GM21367 (cell line): ENCODE measurements at regions not wholly inside any gene's neighbourhood (a gene's known extent, or its start where the extent isn't known, plus 50 kb on each side); places are given as distances from the start of the nearest gene placed in this dataset.

Experiments used
- ATAC-seq: cut with Tn5 transposase; IDR thresholded peaks from one replicate; pipeline ENCODE4 v1.9.1; 2021; ENCODE audit not compliant: unreplicated experiment

DNA sequence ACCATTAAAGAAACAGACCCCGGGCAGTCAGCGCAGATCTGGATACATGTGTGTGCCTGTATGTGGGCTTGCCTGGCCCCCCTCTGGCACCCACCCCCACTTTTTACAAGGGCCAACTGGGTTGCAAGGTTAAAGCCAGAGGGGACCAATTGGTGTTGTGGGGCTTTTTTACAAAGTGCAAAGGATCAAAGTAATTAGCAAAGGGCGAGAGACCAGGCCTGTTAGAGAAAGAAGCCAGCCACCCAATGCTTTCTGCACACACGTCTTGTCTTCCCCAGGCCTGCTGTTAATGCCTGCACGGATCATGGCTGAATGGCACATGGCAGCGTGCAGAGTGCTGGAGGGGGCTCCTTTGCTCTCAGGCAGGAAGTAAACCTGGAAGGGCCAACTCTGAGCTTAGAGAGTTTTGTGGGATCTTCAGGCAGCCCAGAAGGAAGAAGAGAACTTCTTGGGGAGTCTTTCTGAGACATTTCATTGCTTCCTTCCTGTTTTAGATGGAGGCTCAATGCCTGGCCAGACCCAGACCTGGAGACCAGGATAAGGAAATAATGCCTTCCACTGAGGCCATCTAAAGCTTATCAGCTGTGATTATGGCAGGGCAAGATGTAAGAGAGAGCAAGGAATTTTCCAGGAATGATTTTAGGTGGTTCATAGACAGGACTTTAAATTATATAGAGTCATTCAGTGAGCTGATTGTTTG, 523.4 kb upstream of the TBX3 start:
- no peak for ATAC-seq

GRCh38 chr12:115206801-115207200, 522.8 kb upstream of the TBX3 start:
- no peak for ATAC-seq

DNA sequence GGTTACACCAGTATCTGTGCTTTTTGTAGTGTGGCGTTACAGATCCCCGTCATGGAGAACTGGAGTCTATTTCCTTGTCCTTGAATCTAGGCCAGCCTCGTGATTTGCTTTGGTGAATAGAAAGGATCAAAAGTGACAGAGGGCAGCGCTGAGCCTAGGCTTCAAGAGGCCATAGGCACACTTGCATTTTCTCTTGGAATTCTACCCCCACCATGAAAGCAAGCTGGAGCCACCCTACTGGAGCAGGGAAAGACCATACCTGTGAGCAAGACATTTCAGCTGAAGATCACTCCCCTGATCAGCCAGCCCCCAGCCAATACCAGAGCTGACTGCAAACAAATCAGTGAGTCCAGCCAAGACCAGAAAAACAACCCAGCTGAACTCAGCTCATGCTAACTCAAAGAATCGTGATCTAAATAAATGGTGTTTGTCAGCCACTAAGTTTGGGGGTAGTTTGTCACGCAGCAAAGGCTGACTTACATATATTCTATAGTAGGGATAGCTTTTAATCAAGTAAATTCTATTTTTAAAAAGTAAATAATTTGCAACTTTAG, 521.9 kb upstream of the TBX3 start:
- ATAC-seq: no peak

GRCh38 chr12:115204957-115205754, 521.2 kb upstream of the TBX3 start:
- no peak for ATAC-seq

DNA sequence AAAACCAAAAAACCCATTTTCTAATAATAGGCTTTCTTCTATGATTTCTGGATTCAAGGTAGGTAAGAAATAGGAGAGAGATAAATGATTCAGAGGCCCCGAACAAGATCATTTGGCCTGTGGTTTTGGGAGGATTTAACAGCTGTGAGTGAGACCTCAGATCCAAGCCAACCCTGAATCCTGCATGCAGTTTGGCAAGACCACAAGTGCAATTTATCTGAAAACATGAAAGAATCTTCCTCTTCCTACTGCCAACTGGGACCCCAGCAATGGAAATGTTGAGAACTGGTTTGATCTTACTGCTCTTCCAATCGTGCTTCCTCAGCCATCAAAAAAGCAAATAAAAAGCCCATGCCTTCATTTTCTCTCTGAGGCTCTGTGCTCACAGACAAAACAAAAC, 519.7 kb upstream of the TBX3 start:
- ATAC-seq: no peak

DNA sequence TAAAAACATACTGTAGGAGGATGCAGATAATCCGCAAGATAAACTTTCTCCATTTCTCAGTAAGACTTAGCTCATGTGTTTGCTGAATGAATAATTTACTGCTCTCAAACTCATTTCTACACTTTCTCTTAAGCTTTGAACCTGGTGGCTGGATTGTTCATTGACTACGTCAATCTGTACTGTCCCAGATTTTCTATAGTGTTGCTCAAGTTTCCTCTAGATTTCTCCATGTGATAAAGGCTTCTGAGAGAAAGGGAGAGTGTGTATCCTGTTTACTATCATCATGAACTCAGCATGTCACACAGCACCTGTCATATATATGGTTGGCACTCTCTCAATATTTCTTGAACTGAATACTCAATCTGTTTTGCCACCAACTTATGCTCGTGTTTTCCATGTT, 518.0 kb upstream of the TBX3 start:
- ATAC-seq: no peak

DNA sequence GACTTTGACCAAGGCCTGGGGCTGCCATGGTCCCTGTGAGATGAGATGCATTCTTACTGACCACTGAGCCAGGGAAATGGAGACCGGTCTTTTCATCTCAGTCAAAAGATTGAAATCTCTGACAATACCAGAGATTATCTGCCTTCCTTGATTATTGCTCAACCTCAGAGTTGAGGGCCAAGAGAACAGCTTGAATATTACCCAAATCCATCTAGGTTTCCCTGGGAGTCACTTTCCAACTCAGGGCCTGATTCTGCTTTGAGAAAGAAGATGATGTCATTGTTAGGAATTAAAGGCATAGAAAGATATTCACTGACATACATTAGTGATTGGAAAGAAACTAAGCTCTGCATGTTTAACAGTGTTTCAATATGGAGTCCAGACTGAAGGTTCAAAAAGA, 515.9 kb upstream of the TBX3 start:
- no peak for ATAC-seq

DNA sequence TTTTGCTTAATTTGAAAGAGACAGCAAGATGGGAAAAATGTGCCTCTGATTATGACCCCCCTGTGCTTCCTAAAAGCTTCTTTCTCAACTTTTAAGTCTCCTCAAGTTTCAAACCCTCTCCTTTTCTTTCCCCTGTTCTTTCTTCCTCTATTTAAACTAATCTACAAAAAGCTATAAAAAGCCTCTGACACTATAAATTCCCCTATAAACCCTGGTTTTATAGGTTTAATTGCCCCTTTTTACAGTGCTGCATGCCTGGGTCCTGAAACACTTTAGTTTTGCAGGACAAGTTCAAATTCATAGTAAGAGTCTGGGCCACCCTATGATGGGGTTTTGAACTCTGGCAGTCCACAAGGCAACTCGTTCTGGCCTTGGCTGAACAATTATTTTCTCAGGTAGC, 510.9 kb upstream of the TBX3 start:
- no peak for ATAC-seq

DNA sequence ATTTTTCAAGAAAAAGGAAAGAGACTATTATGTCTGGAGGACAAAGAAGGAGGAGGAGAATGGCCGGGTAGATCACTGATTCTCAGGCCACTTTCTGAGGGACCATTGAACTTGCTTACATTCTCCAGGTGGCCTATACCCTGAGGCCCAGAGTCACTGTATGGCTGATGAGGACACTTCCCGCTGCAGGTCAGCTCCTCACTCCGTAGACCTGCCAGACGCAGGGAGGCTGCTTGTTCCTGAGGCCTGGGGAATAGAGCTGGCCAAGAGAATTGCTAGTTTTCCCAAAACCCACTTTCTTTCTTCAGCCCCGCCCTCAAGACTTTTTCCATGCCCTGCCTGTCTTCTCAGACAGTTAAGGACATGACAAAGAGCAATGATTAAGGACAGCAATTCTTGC, 510.5 kb upstream of the TBX3 start:
- ATAC-seq: no peak

DNA sequence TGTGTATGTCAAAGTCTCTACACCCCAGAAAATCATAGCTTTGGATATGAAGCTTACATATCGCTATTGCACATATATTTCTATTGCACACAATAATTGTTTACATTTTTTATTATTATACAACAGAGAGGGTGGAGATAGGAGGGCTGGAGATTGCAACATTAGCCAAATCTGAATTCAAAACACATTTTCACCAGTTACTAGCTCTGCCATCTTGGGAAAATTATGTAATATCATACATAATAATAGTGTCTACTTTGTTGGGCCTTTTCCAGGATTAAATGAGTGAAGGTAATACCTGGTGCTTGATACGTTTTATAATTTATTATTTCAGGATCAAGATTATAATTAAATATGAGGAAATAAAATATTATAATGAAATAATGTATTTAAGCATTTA, 507.4 kb upstream of the TBX3 start:
- no peak for ATAC-seq

- no peak for ATAC-seq
Observed at GRCh38 chr12:115190010-115190770, 506.2 kb upstream of the TBX3 start.

GRCh38 chr12:115185506-115185905, 501.5 kb upstream of the TBX3 start:
- no peak for ATAC-seq

DNA sequence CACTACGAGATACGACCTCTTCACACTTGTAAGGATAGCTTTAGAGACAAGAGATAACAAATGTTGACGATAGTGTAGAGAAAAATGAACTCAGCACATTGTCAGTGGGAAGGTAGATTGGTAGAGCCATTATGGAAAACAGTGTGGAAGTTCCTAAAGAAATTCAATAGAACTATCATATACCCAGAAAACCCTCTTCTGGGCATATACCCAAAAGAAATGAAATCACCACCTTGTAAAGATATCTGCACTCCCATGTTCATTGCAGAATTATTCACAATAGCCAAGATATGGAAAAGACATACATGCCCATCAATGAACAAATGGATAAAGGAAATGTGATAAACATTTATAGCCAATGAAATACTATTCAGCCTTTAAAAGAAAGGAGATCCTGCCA, 499.8 kb upstream of the TBX3 start:
- no peak for ATAC-seq

- ATAC-seq: no peak
Observed at GRCh38 chr12:115177899-115178298, 493.9 kb upstream of the TBX3 start.

DNA sequence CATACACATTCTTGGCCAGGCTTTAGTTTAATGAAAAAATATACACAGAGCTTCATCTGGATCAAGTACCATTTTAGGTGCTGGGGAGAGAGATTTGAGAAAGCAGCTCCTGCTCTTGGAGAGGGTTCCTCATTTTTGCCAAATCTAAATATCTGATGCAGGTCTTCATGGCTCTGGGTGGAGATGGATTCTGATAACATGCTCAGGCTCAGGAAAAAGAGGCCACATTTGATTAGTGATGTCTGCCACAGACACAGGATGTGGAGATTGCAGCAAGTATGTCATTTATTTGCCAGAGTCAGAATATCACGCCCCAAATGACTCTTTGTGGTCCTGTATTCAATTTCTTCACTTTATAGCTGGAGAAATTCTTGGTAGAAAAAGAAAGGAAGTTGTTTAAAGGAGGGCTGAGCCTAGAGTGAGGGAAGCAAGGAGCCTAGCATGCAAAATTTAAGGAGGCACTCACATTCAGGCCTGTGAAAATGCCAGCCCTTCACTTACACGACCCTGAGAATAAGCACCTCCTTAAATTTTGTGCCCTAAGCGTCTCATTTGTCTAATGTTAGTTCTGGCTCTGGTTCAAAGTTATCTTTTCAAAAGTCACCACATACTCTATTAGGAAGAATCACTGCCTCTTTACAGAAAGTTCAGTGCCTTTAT, 492.9 kb upstream of the TBX3 start:
- ATAC-seq: no peak

- ATAC-seq: no peak
Observed at GRCh38 chr12:115174920-115175319, 490.9 kb upstream of the TBX3 start.

GRCh38 chr12:115172521-115172920, 488.5 kb upstream of the TBX3 start:
- no peak for ATAC-seq

GRCh38 chr12:115169981-115170380, 486.0 kb upstream of the TBX3 start:
- ATAC-seq: no peak

DNA sequence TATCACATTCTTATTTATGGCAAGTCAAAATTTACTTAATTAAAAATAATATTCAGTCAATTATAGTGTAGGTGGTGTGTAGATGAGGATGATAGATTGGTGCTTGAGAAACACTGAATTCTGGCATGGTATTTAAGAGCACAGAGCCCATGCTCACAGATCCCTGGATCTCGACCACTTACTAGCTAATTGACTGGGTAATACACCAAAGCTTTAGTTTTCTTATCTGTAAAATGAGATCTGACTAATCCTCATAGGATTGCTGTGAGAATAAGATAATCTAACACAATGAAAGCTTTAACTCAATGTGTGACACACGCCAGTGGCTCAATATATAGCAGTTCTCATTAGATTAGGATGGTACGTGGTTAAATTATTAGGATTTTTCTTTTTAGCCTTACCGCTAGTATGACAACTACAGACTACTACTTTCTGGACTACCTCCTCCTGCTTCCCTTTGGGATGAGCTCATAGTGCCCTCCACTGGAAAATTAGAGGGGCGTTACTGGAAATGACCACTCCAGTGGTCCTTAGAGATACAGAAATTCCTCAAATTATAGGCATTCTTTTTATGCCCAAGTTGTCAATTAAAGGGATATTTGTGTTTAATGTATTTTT, 482.8 kb upstream of the TBX3 start:
- ATAC-seq: no peak

GRCh38 chr12:115163710-115164109, 479.7 kb upstream of the TBX3 start:
- no peak for ATAC-seq
